Ramos (cell line): ENCODE measurements at regions not wholly inside any gene's neighbourhood (a gene's known extent, or its start where the extent isn't known, plus 50 kb on each side); places are given as distances from the start of the nearest gene placed in this dataset.

ENCODE experiments used
- in situ Hi-C: fragments of 300-500 bp; cut with MboI; formaldehyde crosslinking; loops from one replicate; pipeline ENCODE4 v1.14.3; 2022; ENCODE audit warnings: low sequenced_read_pairs; ENCODE audit not compliant: unreplicated experiment

- in situ Hi-C loops: no loop called here
Measured at GRCh38 chr21:35905096-35905962, 155.0 kb downstream of the SETD4 start.

GRCh38 chr21:35900539-35900938 is 159.8 kb downstream of the SETD4 start:
- in situ Hi-C loops: no loop called here

GRCh38 chr21:35896060-35896459 is 164.3 kb downstream of the SETD4 start:
- in situ Hi-C loops: no loop called here

GRCh38 chr21:35895598-35895997 is 164.7 kb downstream of the SETD4 start:
- in situ Hi-C loops: no loop called here

GRCh38 chr21:35893156-35893555 is 167.2 kb downstream of the SETD4 start:
- in situ Hi-C loops: no loop called here

- in situ Hi-C loops: no loop called here
Measured at GRCh38 chr21:35886887-35887286, 173.4 kb downstream of the SETD4 start.

- in situ Hi-C loops: no loop called here
Measured at GRCh38 chr21:35885942-35886541, 174.3 kb downstream of the SETD4 start.

GRCh38 chr21:35882791-35883240 is 177.5 kb downstream of the SETD4 start:
- in situ Hi-C loops: no loop called here

GRCh38 chr21:35873441-35873840 is 186.9 kb downstream of the SETD4 start:
- in situ Hi-C loops: no loop called here

- in situ Hi-C loops: no loop called here
Measured at GRCh38 chr21:35871906-35872305, 188.4 kb downstream of the SETD4 start.

GRCh38 chr21:35868869-35869223 is 191.5 kb downstream of the SETD4 start:
- in situ Hi-C loops: no loop called here

- in situ Hi-C loops: no loop called here
Measured at GRCh38 chr21:35868005-35868868, 192.1 kb downstream of the SETD4 start.

- in situ Hi-C loops: no loop called here
Measured at GRCh38 chr21:35864039-35864438, 196.3 kb downstream of the SETD4 start.

GRCh38 chr21:35862969-35863368 is 197.4 kb downstream of the SETD4 start:
- in situ Hi-C loops: no loop called here

GRCh38 chr21:35861661-35862060 is 198.7 kb downstream of the SETD4 start:
- in situ Hi-C loops: no loop called here

- in situ Hi-C loops: no loop called here
Measured at GRCh38 chr21:35860189-35860869, 200.0 kb downstream of the SETD4 start.

- in situ Hi-C loops: no loop called here
Measured at GRCh38 chr21:35859677-35860076, 200.6 kb downstream of the SETD4 start.

GRCh38 chr21:35857095-35857494 is 203.2 kb downstream of the SETD4 start:
- in situ Hi-C loops: no loop called here

GRCh38 chr21:35855484-35855883 is 204.8 kb downstream of the SETD4 start:
- in situ Hi-C loops: no loop called here

- in situ Hi-C loops: no loop called here
Measured at GRCh38 chr21:35854281-35854680, 206.0 kb downstream of the SETD4 start.
